GM12878 (cell line): ENCODE measurements at regions not wholly inside any gene's neighbourhood (a gene's known extent, or its start where the extent isn't known, plus 50 kb on each side); places are given as distances from the start of the nearest gene placed in this dataset.

ENCODE experiments used
- ATAC-seq: fragments of 200-7000 bp; cut with Tn5 transposase; 3 replicates; pipeline ENCODE4 v1.9.1; 2020; ENCODE audit warnings: mild to moderate bottlenecking, moderate library complexity
- BruUV-seq: library from RNA; stranded (reverse); fragments of 400-500 nt; replicated peaks from 2 replicates; lab custom pipeline; 2021; lab: Mats Ljungman, UMichigan
- CTCF ChIA-PET: fragments of 300-600 bp; sonication (Branson Sonifier 250); formaldehyde crosslinking; extraction: SDS; loops from one replicate; lab custom pipeline; 2021; ENCODE audit warnings: inconsistent platforms; lab: Yijun Ruan, JAX
- POLR2A ChIA-PET: fragments of 350-600 bp; formaldehyde crosslinking; extraction: SDS; loops from one replicate; lab custom pipeline; 2021; ENCODE audit warnings: inconsistent platforms; lab: Charles Lee
- RAD21 ChIA-PET: fragments of 300-600 bp; sonication (Branson Sonifier 250); formaldehyde crosslinking; loops from one replicate; lab custom pipeline; 2023; ENCODE audit warnings: antibody characterized with exemption; ENCODE audit not compliant: unreplicated experiment; lab: Charles Lee
- SMC1A ChIA-PET: fragments of 300-600 bp; sonication (Branson Sonifier 250); formaldehyde crosslinking; loops from one replicate; lab custom pipeline; 2023; ENCODE audit not compliant: unreplicated experiment, uncharacterized antibody; lab: Charles Lee
- DNase-seq: peaks from one replicate; pipeline ENCODE4 v3.0.0-alpha.2; 2011; ENCODE audit warnings: low read depth, low spot score
- FAIRE-seq: peaks from 3 replicates; lab custom pipeline; 2011; peaks lifted over from hg19 to GRCh38; lab: Jason Lieb, UNC
- H2AFZ ChIP-seq: 2 replicates; pipeline ENCODE4 v1.6.0; 2011; ENCODE audit warnings: low read depth, low read length, control low read depth; ENCODE audit not compliant: control insufficient read depth
- H3K27ac ChIP-seq: 2 replicates; pipeline ENCODE4 v1.5.1; 2011; ENCODE audit warnings: control low read depth; ENCODE audit not compliant: control insufficient read depth, insufficient read depth
- H3K27me3 ChIP-seq, 2 experiments: replicated peaks in 1 of 2; 2 replicates each; pipeline versions ENCODE4 v1.6.0 to v1.6.1; 2011; ENCODE audit warnings: low read length in 1 of 2; ENCODE audit not compliant: control insufficient read depth in 2 of 2, insufficient read depth in 2 of 2
- H3K36me3 ChIP-seq, 2 experiments: 2 replicates each; pipeline ENCODE4 v1.5.1; 2011; ENCODE audit warnings: low read length in 1 of 2; ENCODE audit not compliant: control insufficient read depth in 2 of 2, insufficient read depth in 2 of 2
- H3K4me1 ChIP-seq: 2 replicates; pipeline ENCODE4 v1.6.1; 2011; ENCODE audit warnings: mild to moderate bottlenecking, low read length, moderate library complexity, mixed read lengths; ENCODE audit not compliant: control insufficient read depth, insufficient read depth
- H3K4me2 ChIP-seq: 2 replicates; pipeline ENCODE4 v1.6.0; 2011; ENCODE audit warnings: control low read depth; ENCODE audit not compliant: control insufficient read depth, insufficient read depth
- H3K4me3 ChIP-seq: fragments of 200-600 bp; sonication (generic); 2 replicates; pipeline ENCODE4 v1.5.1; 2016
- H3K79me2 ChIP-seq: 2 replicates; pipeline ENCODE4 v1.6.0; 2011; ENCODE audit warnings: low read length; ENCODE audit not compliant: control insufficient read depth, insufficient read depth
- H3K9ac ChIP-seq: 2 replicates; pipeline ENCODE4 v1.8.0; 2011; ENCODE audit warnings: low read length, control low read depth, mixed read lengths; ENCODE audit not compliant: control insufficient read depth, insufficient read depth
- H3K9me3 ChIP-seq: replicated peaks from 3 replicates; pipeline ENCODE4 v1.5.1; 2011; ENCODE audit warnings: mild to moderate bottlenecking, low read length; ENCODE audit not compliant: control insufficient read depth, insufficient read depth
- H4K20me1 ChIP-seq: 2 replicates; pipeline ENCODE4 v1.6.0; 2011; ENCODE audit not compliant: control insufficient read depth, insufficient read depth
- CHD1 ChIP-seq: IDR thresholded peaks from 2 replicates; pipeline ENCODE4 v1.6.1; 2012; ENCODE audit warnings: low read depth, low read length, improper control_type of control experiment
- CHD4 ChIP-seq: fragments of 200-600 bp; sonication (generic); IDR thresholded peaks from 2 replicates; pipeline ENCODE4 v1.6.1; 2016; ENCODE audit warnings: mild to moderate bottlenecking
- LARP7 ChIP-seq: fragments of 450-650 bp; IDR thresholded peaks from 2 replicates; pipeline ENCODE4 v1.6.1; 2017; ENCODE audit warnings: mild to moderate bottlenecking
- NFIC ChIP-seq: IDR thresholded peaks from 2 replicates; pipeline ENCODE4 v1.6.1; 2012; ENCODE audit warnings: low read depth, mild to moderate bottlenecking, inconsistent platforms, low read length, moderate library complexity
- RUNX3 ChIP-seq: IDR thresholded peaks from 2 replicates; pipeline ENCODE4 v1.6.1; 2012; ENCODE audit warnings: low read length, inconsistent platforms
- SP1 ChIP-seq: IDR thresholded peaks from one replicate; pipeline ENCODE4 v1.6.1; 2011; ENCODE audit warnings: low read depth, low read length
- SUPT20H ChIP-seq: IDR thresholded peaks from 2 replicates; pipeline ENCODE4 v1.6.1; 2011; ENCODE audit warnings: low read depth, mild to moderate bottlenecking, low read length, moderate library complexity, borderline replicate concordance; ENCODE audit not compliant: control insufficient read depth
- WGBS: methylation state at CpG from one replicate; pipeline ENCODE4 v1.1.6; 2016; ENCODE audit warnings: low lambda C conversion rate; ENCODE audit not compliant: insufficient replicate concordance, insufficient coverage; ENCODE audit errors: missing lambda C conversion rate; 5-methylcytosine and 5-hydroxymethylcytosine counted together
- in situ Hi-C: fragments of 300-500 bp; cut with MboI; formaldehyde crosslinking; loops from 9 replicates; pipeline ENCODE4 v1.14.3; 2018; ENCODE audit warnings: mixed read lengths
- intact Hi-C: fragments of 100-400 bp; cut with micrococcal nuclease; formaldehyde crosslinking; loops from one replicate; pipeline ENCODE4 v1.14.2; 2022; ENCODE audit not compliant: unreplicated experiment
- TF ChIP-seq, protein P1 (sequence below): fragments of 450-650 bp; IDR thresholded peaks from 2 replicates; pipeline ENCODE4 v1.6.1; 2017; ENCODE audit warnings: mild to moderate bottlenecking, moderate library complexity
- TF ChIP-seq, protein P2 (sequence below): IDR thresholded peaks from 2 replicates; pipeline ENCODE4 v1.6.1; 2012; ENCODE audit warnings: improper control_type of control experiment, low read depth, low read length; ENCODE audit not compliant: insufficient replicate concordance

DNA sequence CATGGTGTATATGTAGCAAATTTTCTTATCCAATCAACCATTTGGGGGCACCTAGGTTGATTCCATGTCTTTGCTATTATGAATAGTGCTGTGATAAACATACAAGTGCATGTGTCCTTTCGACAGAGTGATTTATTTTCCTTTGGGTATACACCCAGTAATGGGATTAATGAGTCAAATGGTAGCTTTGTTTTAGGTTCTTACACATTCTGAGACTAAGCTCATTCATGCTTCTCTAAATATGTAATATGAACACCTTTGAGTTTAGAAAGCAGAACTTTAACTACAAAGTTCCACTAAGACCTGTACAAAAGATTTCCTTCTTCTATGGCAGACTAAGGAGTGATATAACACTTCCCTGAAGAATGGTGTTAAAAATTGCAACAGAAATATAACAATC, 627.0 kb downstream of the KCNA4 start:
- CTCF ChIA-PET = no interaction called here
- FAIRE-seq = no peak
- POLR2A ChIA-PET = no interaction called here
- Histone ChIP-seq H3K4me2 (no peak overlapping the region), H3K9ac (no peak overlapping the region), H3K27me3 (no peaks in the 10 kb centered on the region), H3K27ac (no peak overlapping the region), H3K4me1 (no peaks in the 10 kb centered on the region), H3K4me3 (no peak overlapping the region), H3K9me3 (no peaks in the 10 kb centered on the region), H2AFZ (no peak overlapping the region), H3K79me2 (no peaks in the 10 kb centered on the region), H3K36me3 (no peaks in the 10 kb centered on the region), H4K20me1 (no peaks in the 10 kb centered on the region)
- no peak for DNase-seq
- ATAC-seq = no peak
- RAD21 ChIA-PET = no interaction called here
- no peak for TF ChIP-seq CHD1
- TF ChIP-seq, protein P1, sequence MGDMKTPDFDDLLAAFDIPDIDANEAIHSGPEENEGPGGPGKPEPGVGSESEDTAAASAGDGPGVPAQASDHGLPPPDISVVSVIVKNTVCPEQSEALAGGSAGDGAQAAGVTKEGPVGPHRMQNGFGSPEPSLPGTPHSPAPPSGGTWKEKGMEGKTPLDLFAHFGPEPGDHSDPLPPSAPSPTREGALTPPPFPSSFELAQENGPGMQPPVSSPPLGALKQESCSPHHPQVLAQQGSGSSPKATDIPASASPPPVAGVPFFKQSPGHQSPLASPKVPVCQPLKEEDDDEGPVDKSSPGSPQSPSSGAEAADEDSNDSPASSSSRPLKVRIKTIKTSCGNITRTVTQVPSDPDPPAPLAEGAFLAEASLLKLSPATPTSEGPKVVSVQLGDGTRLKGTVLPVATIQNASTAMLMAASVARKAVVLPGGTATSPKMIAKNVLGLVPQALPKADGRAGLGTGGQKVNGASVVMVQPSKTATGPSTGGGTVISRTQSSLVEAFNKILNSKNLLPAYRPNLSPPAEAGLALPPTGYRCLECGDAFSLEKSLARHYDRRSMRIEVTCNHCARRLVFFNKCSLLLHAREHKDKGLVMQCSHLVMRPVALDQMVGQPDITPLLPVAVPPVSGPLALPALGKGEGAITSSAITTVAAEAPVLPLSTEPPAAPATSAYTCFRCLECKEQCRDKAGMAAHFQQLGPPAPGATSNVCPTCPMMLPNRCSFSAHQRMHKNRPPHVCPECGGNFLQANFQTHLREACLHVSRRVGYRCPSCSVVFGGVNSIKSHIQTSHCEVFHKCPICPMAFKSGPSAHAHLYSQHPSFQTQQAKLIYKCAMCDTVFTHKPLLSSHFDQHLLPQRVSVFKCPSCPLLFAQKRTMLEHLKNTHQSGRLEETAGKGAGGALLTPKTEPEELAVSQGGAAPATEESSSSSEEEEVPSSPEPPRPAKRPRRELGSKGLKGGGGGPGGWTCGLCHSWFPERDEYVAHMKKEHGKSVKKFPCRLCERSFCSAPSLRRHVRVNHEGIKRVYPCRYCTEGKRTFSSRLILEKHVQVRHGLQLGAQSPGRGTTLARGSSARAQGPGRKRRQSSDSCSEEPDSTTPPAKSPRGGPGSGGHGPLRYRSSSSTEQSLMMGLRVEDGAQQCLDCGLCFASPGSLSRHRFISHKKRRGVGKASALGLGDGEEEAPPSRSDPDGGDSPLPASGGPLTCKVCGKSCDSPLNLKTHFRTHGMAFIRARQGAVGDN = no peak
- intact Hi-C loops (no loop called here), in situ Hi-C loops (no loop called here)
- SMC1A ChIA-PET = interaction anchor here (0.7 kb wide), 1 partner anchor 8 kb away, joined by 4 read pairs; no protein-coding TSS in a partner anchor
- no TSS peak for BruUV-seq
- 3% methylated on average over 1 of the region's 1 CpG for WGBS

DNA sequence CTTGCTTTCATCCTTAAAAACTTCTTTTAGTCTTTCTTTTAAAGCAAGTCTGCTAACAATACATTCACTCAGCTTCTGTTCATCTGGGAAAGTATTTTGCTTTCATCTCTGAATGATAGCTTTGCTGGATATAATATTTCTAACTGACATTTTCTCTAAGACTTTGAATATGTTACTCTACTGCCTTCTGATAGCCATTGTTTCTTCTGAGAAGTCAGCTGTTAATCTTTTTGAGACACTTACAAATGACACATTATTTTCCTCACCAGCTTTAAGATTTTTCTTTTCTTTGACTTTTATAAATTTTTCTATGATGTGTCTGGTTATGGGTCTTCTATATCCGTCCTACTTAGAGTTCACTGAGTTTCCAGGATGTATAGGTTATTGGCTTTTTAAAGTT, 643.1 kb downstream of the KCNA4 start:
- WGBS = 0% methylated on average over 1 of the region's 1 CpG
- no peaks in the 10 kb centered on the region for H3K79me2 ChIP-seq
- CTCF ChIA-PET = interaction anchor here (0.6 to 1.0 kb wide), 2 partner anchors 25 to 30 kb away, joined by 3 to 4 read pairs; no protein-coding TSS in a partner anchor
- FAIRE-seq (no peak), ATAC-seq (no peak), DNase-seq (no peak)
- in situ Hi-C loops = no loop called here
- H3K4me3 ChIP-seq = no peak overlapping the region
- no peaks in the 10 kb centered on the region for H3K27me3 ChIP-seq
- RAD21 ChIA-PET = no interaction called here
- intact Hi-C loops = no loop called here
- no peak overlapping the region for H3K27ac ChIP-seq
- H3K4me2 ChIP-seq = no peak overlapping the region
- no peaks in the 10 kb centered on the region for H4K20me1 ChIP-seq
- no TSS peak for BruUV-seq
- H3K9me3 ChIP-seq = no peaks in the 10 kb centered on the region
- no peak overlapping the region for H3K9ac ChIP-seq
- H2AFZ ChIP-seq = no peak overlapping the region
- SMC1A ChIA-PET = no interaction called here
- POLR2A ChIA-PET = no interaction called here
- no peaks in the 10 kb centered on the region for H3K4me1 ChIP-seq
- no peaks in the 10 kb centered on the region for H3K36me3 ChIP-seq
- TF ChIP-seq LARP7 = no peak
- TF ChIP-seq SUPT20H = no peak
- TF ChIP-seq SP1 = no peak
- TF ChIP-seq RUNX3 = no peak
- no peak for TF ChIP-seq CHD4
- TF ChIP-seq, protein P2, sequence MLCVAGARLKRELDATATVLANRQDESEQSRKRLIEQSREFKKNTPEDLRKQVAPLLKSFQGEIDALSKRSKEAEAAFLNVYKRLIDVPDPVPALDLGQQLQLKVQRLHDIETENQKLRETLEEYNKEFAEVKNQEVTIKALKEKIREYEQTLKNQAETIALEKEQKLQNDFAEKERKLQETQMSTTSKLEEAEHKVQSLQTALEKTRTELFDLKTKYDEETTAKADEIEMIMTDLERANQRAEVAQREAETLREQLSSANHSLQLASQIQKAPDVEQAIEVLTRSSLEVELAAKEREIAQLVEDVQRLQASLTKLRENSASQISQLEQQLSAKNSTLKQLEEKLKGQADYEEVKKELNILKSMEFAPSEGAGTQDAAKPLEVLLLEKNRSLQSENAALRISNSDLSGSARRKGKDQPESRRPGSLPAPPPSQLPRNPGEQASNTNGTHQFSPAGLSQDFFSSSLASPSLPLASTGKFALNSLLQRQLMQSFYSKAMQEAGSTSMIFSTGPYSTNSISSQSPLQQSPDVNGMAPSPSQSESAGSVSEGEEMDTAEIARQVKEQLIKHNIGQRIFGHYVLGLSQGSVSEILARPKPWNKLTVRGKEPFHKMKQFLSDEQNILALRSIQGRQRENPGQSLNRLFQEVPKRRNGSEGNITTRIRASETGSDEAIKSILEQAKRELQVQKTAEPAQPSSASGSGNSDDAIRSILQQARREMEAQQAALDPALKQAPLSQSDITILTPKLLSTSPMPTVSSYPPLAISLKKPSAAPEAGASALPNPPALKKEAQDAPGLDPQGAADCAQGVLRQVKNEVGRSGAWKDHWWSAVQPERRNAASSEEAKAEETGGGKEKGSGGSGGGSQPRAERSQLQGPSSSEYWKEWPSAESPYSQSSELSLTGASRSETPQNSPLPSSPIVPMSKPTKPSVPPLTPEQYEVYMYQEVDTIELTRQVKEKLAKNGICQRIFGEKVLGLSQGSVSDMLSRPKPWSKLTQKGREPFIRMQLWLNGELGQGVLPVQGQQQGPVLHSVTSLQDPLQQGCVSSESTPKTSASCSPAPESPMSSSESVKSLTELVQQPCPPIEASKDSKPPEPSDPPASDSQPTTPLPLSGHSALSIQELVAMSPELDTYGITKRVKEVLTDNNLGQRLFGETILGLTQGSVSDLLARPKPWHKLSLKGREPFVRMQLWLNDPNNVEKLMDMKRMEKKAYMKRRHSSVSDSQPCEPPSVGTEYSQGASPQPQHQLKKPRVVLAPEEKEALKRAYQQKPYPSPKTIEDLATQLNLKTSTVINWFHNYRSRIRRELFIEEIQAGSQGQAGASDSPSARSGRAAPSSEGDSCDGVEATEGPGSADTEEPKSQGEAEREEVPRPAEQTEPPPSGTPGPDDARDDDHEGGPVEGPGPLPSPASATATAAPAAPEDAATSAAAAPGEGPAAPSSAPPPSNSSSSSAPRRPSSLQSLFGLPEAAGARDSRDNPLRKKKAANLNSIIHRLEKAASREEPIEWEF = no peak
- TF ChIP-seq NFIC = no peak
